GM10266 (cell line): ENCODE measurements at regions not wholly inside any gene's neighbourhood (a gene's known extent, or its start where the extent isn't known, plus 50 kb on each side); places are given as distances from the start of the nearest gene placed in this dataset.

Experiments
- DNase-seq: peaks from one replicate; pipeline ENCODE4 v3.0.0; 2012; ENCODE audit errors: extremely low spot score
- TF ChIP-seq, protein P1 (sequence below): IDR thresholded peaks from 2 replicates; pipeline ENCODE4 v1.5.1; 2012; ENCODE audit warnings: mild to moderate bottlenecking, low read depth; ENCODE audit not compliant: control insufficient read depth, insufficient read depth; ENCODE audit errors: missing control alignments

GRCh38 chr20:62551407-62552323, 75.9 kb upstream of the GATA5 start:
- TF ChIP-seq, protein P1, sequence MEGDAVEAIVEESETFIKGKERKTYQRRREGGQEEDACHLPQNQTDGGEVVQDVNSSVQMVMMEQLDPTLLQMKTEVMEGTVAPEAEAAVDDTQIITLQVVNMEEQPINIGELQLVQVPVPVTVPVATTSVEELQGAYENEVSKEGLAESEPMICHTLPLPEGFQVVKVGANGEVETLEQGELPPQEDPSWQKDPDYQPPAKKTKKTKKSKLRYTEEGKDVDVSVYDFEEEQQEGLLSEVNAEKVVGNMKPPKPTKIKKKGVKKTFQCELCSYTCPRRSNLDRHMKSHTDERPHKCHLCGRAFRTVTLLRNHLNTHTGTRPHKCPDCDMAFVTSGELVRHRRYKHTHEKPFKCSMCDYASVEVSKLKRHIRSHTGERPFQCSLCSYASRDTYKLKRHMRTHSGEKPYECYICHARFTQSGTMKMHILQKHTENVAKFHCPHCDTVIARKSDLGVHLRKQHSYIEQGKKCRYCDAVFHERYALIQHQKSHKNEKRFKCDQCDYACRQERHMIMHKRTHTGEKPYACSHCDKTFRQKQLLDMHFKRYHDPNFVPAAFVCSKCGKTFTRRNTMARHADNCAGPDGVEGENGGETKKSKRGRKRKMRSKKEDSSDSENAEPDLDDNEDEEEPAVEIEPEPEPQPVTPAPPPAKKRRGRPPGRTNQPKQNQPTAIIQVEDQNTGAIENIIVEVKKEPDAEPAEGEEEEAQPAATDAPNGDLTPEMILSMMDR, result no peak
- no peak for DNase-seq

DNA sequence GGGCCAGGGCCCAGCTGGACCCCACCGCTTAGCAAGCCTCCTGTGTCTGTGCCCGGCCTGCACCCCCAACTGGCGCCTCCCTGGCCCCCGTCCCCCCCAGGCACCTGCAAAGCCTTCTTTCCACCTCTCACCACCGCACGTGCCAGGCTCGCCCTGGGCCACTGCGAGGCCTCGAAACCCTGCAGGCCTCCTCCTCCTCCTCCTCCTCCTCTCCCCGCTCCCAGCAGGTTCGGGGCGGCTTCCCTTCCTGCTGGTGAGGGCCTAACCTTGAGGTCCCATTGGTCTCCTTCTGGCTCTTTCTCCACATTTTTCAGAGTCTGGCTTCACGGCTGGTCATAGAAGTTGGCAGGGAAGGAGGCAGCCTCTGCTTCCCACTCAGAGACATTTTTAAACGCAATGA, 76.8 kb upstream of the GATA5 start:
- TF ChIP-seq, protein P1, result no peak
- no peak for DNase-seq

- DNase-seq, result no peak
- TF ChIP-seq, protein P1, result no peak
These were observed 77.5 kb upstream of the GATA5 start for GRCh38 chr20:62553136-62553837.

DNA sequence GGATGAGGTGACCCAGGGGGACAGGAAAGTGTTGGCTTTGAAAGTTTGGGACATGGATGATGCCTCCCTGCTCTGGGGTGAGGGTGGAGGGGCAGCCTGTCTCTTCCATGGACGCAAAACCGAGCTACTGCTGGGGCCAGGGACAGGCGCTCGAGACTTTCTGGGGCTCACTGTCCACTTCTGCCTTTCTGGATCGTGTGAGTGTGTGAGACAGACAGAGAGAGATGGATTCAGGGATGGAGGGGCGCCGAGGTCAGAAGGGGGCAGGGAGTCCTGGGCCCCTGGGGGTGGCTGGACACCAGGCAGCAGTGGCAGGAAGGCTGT, 78.0 kb upstream of the GATA5 start:
- TF ChIP-seq, protein P1, result no peak
- no peak for DNase-seq

- DNase-seq, result no peak
These were observed 78.6 kb upstream of the GATA5 start for GRCh38 chr20:62554214-62554897.

DNA sequence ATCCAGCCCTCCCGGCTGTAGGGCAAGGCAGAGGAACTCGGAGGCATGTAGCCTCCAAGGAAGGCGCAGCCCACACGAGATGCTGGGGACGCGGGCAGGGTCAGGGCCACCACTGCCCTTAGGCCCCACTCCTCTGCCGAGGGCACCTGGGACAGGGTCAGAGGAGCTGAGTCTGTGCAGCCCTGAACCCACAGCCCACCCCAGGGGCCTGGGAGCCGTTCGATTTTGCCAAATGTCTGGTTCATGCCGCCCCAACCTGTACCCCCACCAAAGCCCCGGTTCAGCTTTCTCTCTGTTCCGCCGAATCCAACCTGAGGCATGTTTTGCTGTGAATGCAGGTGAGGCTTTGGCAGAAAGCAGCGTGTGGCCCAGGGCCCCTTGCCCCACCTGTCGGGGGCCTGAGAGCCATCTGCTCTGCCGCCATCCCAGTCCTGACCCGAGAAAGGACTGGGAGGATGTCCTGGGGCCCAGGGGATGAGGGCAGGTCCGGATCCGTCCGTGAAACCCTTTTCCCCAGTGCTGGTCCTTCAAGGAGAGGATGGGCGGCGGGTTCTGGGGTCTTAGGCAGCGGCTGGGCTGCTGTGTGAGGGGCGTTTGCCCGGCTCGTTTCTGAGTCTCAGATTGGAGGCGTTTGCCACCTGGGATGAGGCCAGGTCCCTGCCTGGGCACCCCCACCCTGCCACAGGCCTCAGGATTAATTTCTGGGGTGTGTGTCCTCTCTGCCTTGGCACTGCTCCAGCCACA, 79.3 kb upstream of the GATA5 start:
- DNase-seq, result no peak
- TF ChIP-seq, protein P1, result no peak

More at GRCh38 chr20:62554214-62554897, 78.6 kb upstream of the GATA5 start:
- TF ChIP-seq, protein P1, result no peak
